NAMALWA (cell line): ENCODE measurements at regions not wholly inside any gene's neighbourhood (a gene's known extent, or its start where the extent isn't known, plus 50 kb on each side); places are given as distances from the start of the nearest gene placed in this dataset.

Experiments used
- DNase-seq: peaks from one replicate; pipeline ENCODE4 v3.0.0-alpha.2; 2015; ENCODE audit warnings: low spot score

- no peak for DNase-seq
Measured at GRCh38 chr13:106675311-106675710, 107.4 kb upstream of the ARGLU1 start.

DNA sequence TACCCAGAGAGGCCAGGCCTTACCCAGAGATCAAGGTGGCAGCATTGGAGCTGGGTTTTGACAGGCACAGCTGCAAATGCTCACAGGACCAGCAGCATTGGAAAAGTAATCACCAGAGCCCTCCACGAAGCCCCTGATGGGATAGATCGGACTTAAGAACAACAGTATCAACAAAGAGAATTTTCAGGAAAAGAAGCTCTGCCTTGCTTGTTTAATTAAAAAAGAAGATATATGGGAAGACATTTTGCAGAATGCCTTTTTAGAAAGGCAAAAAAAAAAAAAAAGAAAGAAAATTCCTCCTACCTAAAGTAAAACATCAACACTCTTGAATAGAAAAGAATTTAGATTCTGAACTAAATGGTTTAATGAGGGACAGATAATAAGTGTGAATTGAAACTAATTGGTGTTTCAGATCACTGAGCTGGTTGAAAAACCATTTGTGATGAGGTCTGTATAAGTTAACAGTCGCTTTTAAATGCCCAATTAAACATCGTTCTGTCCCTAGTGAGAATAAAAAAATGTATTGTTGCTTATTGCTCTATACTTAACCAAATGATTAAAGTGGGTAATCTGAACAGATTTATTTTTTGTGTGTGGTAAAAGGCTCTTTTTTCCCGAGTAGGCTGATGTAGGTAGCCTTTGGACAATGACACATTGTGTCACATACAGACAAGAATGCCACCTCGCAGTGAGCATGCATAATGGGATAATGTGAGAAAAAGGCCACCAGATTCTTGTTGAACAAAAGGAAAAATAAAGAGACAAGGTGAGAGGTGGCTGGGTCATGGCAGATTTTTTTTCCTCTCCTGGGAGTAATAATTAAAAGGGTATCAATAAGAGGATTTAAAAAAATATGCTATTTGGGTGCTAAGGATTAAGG lies 93.0 kb upstream of the ARGLU1 start:
- no peak for DNase-seq

- no peak for DNase-seq
Measured at GRCh38 chr13:106657104-106657503, 89.2 kb upstream of the ARGLU1 start.

- DNase-seq = no peak
Measured at GRCh38 chr13:106656186-106656585, 88.2 kb upstream of the ARGLU1 start.

- no peak for DNase-seq
Measured at GRCh38 chr13:106651442-106651841, 83.5 kb upstream of the ARGLU1 start.

- DNase-seq = no peak
Measured at GRCh38 chr13:106650690-106651205, 82.8 kb upstream of the ARGLU1 start.

DNA sequence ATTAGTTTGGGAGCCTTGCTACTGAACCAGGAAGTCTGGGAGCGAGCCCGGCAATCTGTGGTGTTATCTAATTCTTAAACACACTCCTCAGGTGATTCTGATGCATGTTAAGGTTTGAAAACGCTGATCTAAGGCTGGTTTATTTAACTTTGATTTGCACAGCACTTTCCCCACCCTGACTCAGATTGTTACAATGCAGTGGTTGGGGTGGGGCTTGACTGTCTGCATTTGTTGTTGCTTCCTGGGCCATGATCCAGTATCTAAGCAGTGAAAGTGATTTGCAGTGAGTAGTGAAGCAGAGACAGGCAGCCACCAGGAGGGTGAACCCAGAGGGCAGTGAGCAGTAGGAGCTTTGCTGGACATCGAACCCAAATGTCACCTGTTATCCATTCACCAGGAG lies 81.6 kb upstream of the ARGLU1 start:
- no peak for DNase-seq

GRCh38 chr13:106640515-106640914 lies 72.6 kb upstream of the ARGLU1 start:
- DNase-seq = no peak

- DNase-seq = no peak
Measured at GRCh38 chr13:106637519-106637918, 69.6 kb upstream of the ARGLU1 start.

DNA sequence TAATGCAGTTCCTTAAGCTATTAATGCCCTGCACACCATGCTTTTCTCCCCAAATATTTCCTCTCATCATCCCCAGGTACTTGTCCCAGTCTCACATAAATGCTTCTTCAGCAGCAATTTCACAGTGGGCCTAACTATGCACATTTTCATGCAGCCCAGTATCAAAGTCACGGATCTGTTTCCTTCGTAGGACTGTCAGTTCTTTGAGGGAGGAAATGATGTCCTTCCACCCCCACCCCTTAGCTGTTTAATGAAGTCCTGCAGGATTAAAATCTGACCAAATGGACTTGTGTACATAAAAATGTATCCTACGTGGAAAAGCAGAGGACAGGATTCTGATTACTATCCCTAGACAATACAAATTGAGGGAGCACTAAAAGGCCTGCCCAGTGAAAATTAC lies 68.6 kb upstream of the ARGLU1 start:
- no peak for DNase-seq

DNA sequence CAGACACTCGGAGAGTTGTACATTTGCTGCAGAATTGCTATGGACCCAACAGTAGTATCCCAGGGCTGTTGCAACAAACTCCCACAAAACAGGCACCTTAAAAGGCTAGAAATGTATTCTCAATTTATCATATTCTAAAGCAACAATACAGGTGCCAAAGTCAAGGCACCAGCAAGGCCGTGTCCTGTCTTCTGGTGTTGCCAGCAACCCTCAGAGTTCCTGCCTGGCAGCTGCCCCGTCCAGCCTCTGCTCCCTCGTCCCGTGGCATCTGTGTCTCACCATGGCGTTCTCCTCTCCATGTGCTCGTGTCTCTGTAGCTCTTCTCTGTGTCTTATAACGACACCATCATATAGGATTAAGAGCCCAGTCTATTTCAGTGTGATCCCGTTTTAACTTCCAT lies 67.7 kb upstream of the ARGLU1 start:
- no peak for DNase-seq

- no peak for DNase-seq
Measured at GRCh38 chr13:106633321-106633720, 65.4 kb upstream of the ARGLU1 start.

GRCh38 chr13:106630650-106631049 lies 62.7 kb upstream of the ARGLU1 start:
- no peak for DNase-seq

DNA sequence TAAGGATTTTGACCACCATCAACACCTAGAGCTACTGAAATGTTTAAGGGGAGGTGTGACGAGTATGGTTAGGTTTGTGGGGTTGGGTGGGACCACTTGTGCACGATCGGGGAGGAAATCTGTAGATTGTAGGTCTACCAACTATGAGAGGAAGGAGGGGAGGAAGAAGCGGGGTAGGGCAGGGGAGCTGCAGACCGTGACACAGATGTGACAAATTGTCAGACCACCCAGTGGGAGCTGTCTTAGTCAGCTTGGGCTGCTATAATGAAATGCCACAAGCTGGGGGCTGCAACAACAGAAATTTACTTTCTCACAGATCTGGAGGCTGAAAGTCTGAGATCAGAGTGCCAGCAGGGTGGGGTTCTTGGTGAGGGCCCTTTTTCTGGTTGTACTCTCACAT lies 62.2 kb upstream of the ARGLU1 start:
- no peak for DNase-seq

DNA sequence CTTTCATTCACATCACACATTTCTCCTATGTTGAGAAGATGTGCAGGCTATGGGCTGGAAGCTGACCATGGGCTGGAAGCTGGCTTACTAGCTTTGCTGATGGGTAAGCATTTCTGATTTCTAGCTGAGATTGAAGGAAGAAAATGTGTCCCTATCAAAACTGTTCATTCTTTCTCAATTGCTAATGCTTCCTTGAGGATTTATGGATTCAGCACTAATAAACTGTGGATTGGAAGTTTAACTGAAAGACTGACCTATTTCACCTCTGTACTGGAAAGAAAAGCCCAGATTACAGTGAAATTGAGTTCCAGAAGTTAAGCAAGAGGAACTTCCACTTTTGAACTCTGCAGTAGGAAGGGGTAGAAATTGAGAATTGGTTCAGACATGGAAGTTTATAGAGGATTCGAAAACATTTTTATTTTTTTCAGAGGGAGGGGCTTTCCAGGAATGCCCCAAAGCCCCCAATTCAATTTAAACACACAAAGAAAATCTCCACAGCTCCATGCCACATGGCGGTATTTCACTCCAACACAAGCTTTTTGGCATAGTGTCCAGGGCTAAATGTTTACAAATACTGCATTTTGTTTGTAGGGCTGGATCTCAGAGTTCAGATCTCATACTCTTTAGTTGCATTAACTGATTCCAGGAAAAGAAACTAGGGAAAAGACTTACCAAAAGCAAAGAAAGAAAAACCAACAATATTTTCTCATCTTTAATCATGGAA lies 61.2 kb upstream of the ARGLU1 start:
- DNase-seq = no peak

DNA sequence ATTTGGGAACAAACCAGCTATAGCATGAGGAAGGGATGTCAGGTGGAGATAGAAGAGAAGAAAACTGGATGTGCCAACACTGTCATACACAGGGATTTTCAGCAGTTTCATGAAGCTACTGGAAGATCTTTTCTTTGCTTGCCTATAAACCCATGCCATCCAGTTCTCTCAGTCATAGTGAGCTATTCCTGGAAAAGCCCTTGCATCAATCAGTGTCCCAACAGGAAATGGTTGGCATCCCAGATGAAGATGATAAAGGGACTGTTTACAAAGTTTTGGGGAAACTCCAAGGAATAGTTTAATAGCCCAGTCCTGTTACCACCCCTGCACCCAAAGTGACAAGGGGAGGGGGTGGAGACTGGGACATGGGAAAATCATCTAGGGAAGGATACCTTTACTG lies 58.5 kb upstream of the ARGLU1 start:
- DNase-seq = no peak

DNA sequence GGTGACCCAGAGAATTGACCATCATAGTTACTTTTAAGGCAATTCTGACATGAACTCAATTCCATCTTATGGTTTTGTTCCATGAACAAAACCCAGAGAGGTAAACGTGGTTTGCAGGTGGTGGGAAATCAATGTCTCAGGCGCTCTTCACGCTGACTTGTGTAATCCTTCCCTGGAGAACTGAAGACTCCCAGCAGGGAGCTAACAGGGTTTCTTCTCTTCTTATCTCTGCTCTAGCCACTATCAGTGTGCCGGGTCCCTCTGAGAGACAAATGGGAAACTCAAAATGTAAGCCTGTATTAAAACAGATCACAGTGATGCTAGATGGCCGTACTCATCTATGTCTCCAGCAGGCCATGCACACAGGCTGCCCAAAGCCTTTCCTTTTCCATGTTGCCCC lies 57.6 kb upstream of the ARGLU1 start:
- no peak for DNase-seq

GRCh38 chr13:106623799-106624460 lies 56.0 kb upstream of the ARGLU1 start:
- DNase-seq = no peak

- DNase-seq = no peak
Measured at GRCh38 chr13:106621833-106622232, 53.9 kb upstream of the ARGLU1 start.

DNA sequence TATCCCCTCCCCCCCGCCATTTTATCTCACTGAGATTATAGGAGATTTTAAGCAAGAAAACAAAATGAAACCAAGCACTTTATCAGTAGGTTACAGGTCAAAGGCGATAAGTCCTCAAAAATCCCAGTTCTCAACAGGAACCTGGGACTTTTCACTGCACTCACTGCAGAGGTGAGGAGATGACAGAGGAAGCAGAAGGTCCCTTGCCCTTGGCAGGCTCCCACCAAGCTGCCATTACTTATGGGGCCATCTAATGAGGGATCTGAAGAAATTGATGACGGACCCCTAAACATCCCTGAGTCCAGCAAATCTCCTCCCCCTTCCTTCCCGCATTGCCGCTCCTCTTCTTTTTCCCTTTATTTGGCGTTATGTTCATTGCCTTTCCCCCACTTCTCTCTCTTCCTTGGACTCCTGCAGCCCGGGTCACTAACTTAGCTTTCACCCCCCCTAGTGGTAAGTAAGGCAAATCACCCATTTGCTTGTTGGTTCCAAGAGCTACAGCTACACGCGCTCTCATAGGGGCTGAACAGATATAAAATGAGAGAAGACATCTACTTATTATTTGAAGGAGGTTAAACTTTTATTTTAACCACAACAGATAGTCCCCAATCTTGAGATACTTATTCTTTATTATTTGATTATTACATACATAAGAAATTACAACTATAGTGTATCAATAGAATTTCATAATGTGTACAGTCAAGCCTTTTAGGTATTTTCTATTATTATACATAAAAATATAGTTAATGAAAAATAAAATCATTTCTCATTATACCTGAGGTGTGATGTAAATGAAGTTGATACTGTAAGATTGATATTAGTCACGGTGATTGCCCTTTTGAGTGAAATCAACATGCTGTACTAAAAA lies 52.0 kb upstream of the ARGLU1 start:
- peak; percentile 69 for DNase-seq
